IMR-90 (cell line): ENCODE measurements at regions not wholly inside any gene's neighbourhood (a gene's known extent, or its start where the extent isn't known, plus 50 kb on each side); places are given as distances from the start of the nearest gene placed in this dataset.

Experiments used
- ATAC-seq: fragments of 200-7000 bp; cut with Tn5 transposase; 2 replicates; pipeline ENCODE4 v1.9.1; 2020; ENCODE audit warnings: low read depth, mild to moderate bottlenecking, moderate library complexity
- BruUV-seq: library from RNA; stranded (reverse); fragments of 400-500 nt; replicated peaks from 2 replicates; lab custom pipeline; 2021; lab: Mats Ljungman, UMichigan
- CTCF ChIA-PET: fragments of 300-600 bp; formaldehyde crosslinking; extraction: SDS; loops from one replicate; lab custom pipeline; 2021; ENCODE audit warnings: antibody characterized with exemption; lab: Yijun Ruan, JAX
- POLR2A ChIA-PET: fragments of 300-600 bp; sonication (Branson Sonifier 250); formaldehyde crosslinking; loops from one replicate; lab custom pipeline; 2022; ENCODE audit warnings: antibody characterized with exemption; ENCODE audit not compliant: unreplicated experiment; lab: Charles Lee
- DNase-seq: peaks from one replicate; pipeline ENCODE4 v3.0.0; 2013
- H2AFZ ChIP-seq: replicated peaks from 2 replicates; pipeline ENCODE3; 2013; ENCODE audit warnings: low read length, mild to moderate bottlenecking; ENCODE audit not compliant: poor library complexity
- H2AK5ac ChIP-seq: 2 replicates; pipeline ENCODE4 v1.6.1; 2013; ENCODE audit warnings: low read depth, low read length, inconsistent platforms
- H2AK9ac ChIP-seq: replicated peaks from 2 replicates; pipeline ENCODE3; 2013; ENCODE audit warnings: mild to moderate bottlenecking, low read depth, low read length, moderate library complexity; ENCODE audit not compliant: poor library complexity
- H2BK120ac ChIP-seq: 2 replicates; pipeline ENCODE4 v1.6.1; 2013; ENCODE audit warnings: low read depth, low read length, inconsistent platforms
- H2BK15ac ChIP-seq: 3 replicates; pipeline ENCODE4 v1.6.1; 2013; ENCODE audit warnings: low read depth, low read length, inconsistent platforms
- H2BK20ac ChIP-seq: 2 replicates; pipeline ENCODE4 v1.6.1; 2013; ENCODE audit warnings: low read depth, mild to moderate bottlenecking, inconsistent platforms, low read length, moderate library complexity
- H2BK5ac ChIP-seq: 2 replicates; pipeline ENCODE4 v1.6.1; 2013; ENCODE audit warnings: mild to moderate bottlenecking, low read depth, low read length, inconsistent platforms; ENCODE audit not compliant: poor library complexity, severe bottlenecking
- H3K14ac ChIP-seq: replicated peaks from 2 replicates; pipeline ENCODE4 v1.6.1; 2013; ENCODE audit warnings: low read depth, low read length, inconsistent platforms
- H3K18ac ChIP-seq: 2 replicates; pipeline ENCODE4 v1.6.1; 2013; ENCODE audit warnings: low read depth, low read length, control low read depth
- H3K23ac ChIP-seq: 2 replicates; pipeline ENCODE4 v1.6.1; 2013; ENCODE audit warnings: low read depth, low read length, inconsistent platforms
- H3K27ac ChIP-seq: 2 replicates; pipeline ENCODE4 v1.5.1; 2013; ENCODE audit warnings: mild to moderate bottlenecking, control low read depth, low read length; ENCODE audit not compliant: insufficient read depth
- H3K27me3 ChIP-seq: 2 replicates; pipeline ENCODE4 v1.6.1; 2013; ENCODE audit warnings: low read length; ENCODE audit not compliant: control insufficient read depth, insufficient read depth
- H3K36me3 ChIP-seq: 2 replicates; pipeline ENCODE4 v1.6.1; 2013; ENCODE audit warnings: low read length, mixed read lengths; ENCODE audit not compliant: control insufficient read depth, insufficient read depth
- H3K4ac ChIP-seq: 2 replicates; pipeline ENCODE4 v1.6.1; 2013; ENCODE audit warnings: low read depth, low read length, inconsistent platforms
- H3K4me1 ChIP-seq: 2 replicates; pipeline ENCODE4 v1.6.1; 2013; ENCODE audit warnings: low read length, mixed read lengths; ENCODE audit not compliant: control insufficient read depth, insufficient read depth
- H3K4me2 ChIP-seq: 2 replicates; pipeline ENCODE4 v1.6.1; 2013; ENCODE audit warnings: low read depth, mild to moderate bottlenecking, control low read depth, low read length, moderate library complexity
- H3K4me3 ChIP-seq: 2 replicates; pipeline ENCODE4 v1.5.1; 2013; ENCODE audit warnings: low read depth, mild to moderate bottlenecking, control low read depth, low read length, moderate library complexity; ENCODE audit not compliant: insufficient read depth
- H3K56ac ChIP-seq: 2 replicates; pipeline ENCODE4 v1.6.1; 2013; ENCODE audit warnings: low read length, inconsistent platforms; ENCODE audit not compliant: insufficient read depth; ENCODE audit errors: extremely low read depth
- H3K79me1 ChIP-seq, 2 experiments: 2 replicates each; pipeline ENCODE4 v1.6.1; 2013; ENCODE audit warnings: low read length in 2 of 2, inconsistent platforms in 1 of 2, low read depth in 1 of 2
- H3K9ac ChIP-seq: 2 replicates; pipeline ENCODE4 v1.6.1; 2013; ENCODE audit warnings: low read depth, low read length, control low read depth
- H3K9me1 ChIP-seq: 2 replicates; pipeline ENCODE4 v1.6.1; 2013; ENCODE audit warnings: low read length, inconsistent platforms; ENCODE audit not compliant: insufficient read depth
- H3K9me3 ChIP-seq: 2 replicates; pipeline ENCODE4 v1.6.1; 2013; ENCODE audit warnings: low read length; ENCODE audit not compliant: control insufficient read depth, insufficient read depth
- H4K20me1 ChIP-seq: 2 replicates; pipeline ENCODE4 v1.6.1; 2013; ENCODE audit warnings: low read length, inconsistent platforms; ENCODE audit not compliant: insufficient read depth
- H4K5ac ChIP-seq: 2 replicates; pipeline ENCODE4 v1.6.1; 2013; ENCODE audit warnings: mild to moderate bottlenecking, low read depth, low read length, control low read depth
- H4K8ac ChIP-seq, 2 experiments: 2 replicates each; pipeline ENCODE4 v1.6.1; 2013; ENCODE audit warnings: low read depth in 2 of 2, low read length in 2 of 2, control low read depth in 1 of 2, inconsistent platforms in 1 of 2
- H4K91ac ChIP-seq: 2 replicates; pipeline ENCODE4 v1.6.1; 2013; ENCODE audit warnings: low read depth, low read length, inconsistent platforms; ENCODE audit not compliant: insufficient read depth
- BHLHE40 ChIP-seq: fragments of 150-350 bp; IDR thresholded peaks from 2 replicates; pipeline ENCODE4 v1.6.1; 2016; ENCODE audit warnings: mild to moderate bottlenecking, low read depth, low read length
- CEBPB ChIP-seq: IDR thresholded peaks from 2 replicates; pipeline ENCODE4 v1.6.1; 2012; ENCODE audit warnings: low read depth, low read length, improper control_type of control experiment
- CTCF ChIP-seq: conservative IDR thresholded peaks from 2 replicates; pipeline ENCODE4 v1.5.1; 2012; ENCODE audit warnings: mild to moderate bottlenecking, low read depth, low read length, improper control_type of control experiment
- ELK1 ChIP-seq: fragments of 150-350 bp; IDR thresholded peaks from 2 replicates; pipeline ENCODE4 v1.6.1; 2016; ENCODE audit warnings: low read depth, mild to moderate bottlenecking, low read length, moderate library complexity, borderline replicate concordance
- MAFK ChIP-seq: IDR thresholded peaks from 2 replicates; pipeline ENCODE4 v1.6.1; 2012; ENCODE audit warnings: low read depth, low read length, improper control_type of control experiment
- MAZ ChIP-seq: IDR thresholded peaks from 2 replicates; pipeline ENCODE4 v1.6.1; 2012; ENCODE audit warnings: low read depth, mild to moderate bottlenecking, low read length, improper control_type of control experiment, moderate library complexity, borderline replicate concordance
- MXI1 ChIP-seq: IDR thresholded peaks from 2 replicates; pipeline ENCODE4 v1.6.1; 2012; ENCODE audit warnings: low read depth, mild to moderate bottlenecking, low read length, moderate library complexity, borderline replicate concordance
- NFE2L2 ChIP-seq: fragments of 150-350 bp; IDR thresholded peaks from 2 replicates; pipeline ENCODE4 v1.6.1; 2016; ENCODE audit warnings: low read depth, mild to moderate bottlenecking, low read length
- POLR2A ChIP-seq: IDR thresholded peaks from 2 replicates; pipeline ENCODE4 v1.6.1; 2012; ENCODE audit warnings: mild to moderate bottlenecking, low read depth, low read length
- RAD21 ChIP-seq: IDR thresholded peaks from 2 replicates; pipeline ENCODE4 v1.6.1; 2012; ENCODE audit warnings: low read length, improper control_type of control experiment
- RCOR1 ChIP-seq: IDR thresholded peaks from 2 replicates; pipeline ENCODE4 v1.6.1; 2012; ENCODE audit warnings: mild to moderate bottlenecking, low read length, improper control_type of control experiment; ENCODE audit not compliant: insufficient replicate concordance
- RFX5 ChIP-seq: IDR thresholded peaks from 2 replicates; pipeline ENCODE4 v1.8.0; 2012; ENCODE audit warnings: low read depth, mild to moderate bottlenecking, low read length, moderate library complexity
- SMC3 ChIP-seq: fragments of 150-350 bp; IDR thresholded peaks from 2 replicates; pipeline ENCODE4 v1.6.1; 2016; ENCODE audit warnings: low read depth, mild to moderate bottlenecking, antibody characterized with exemption, low read length, moderate library complexity
- USF2 ChIP-seq: fragments of 150-350 bp; IDR thresholded peaks from 2 replicates; pipeline ENCODE4 v1.6.1; 2017; ENCODE audit warnings: mild to moderate bottlenecking, antibody characterized with exemption, low read length, low read depth
- dilution Hi-C: fragments of 300-500 bp; cut with HindIII; formaldehyde crosslinking; loops from one replicate; pipeline ENCODE4 v1.14.3; 2018; ENCODE audit warnings: low sequenced_read_pairs; ENCODE audit not compliant: unreplicated experiment
- in situ Hi-C: fragments of 300-500 bp; cut with MboI; formaldehyde crosslinking; loops from 3 replicates; pipeline ENCODE4 v1.14.3; 2019; ENCODE audit warnings: low sequenced_read_pairs, inconsistent platforms, mixed read lengths
- intact Hi-C: fragments of 100-400 bp; cut with micrococcal nuclease; formaldehyde crosslinking; loops from 2 replicates; pipeline ENCODE4 v1.10.0; 2022

- Histone ChIP-seq H2BK120ac (no peak overlapping the region), H4K5ac (no peak overlapping the region), H2BK5ac (no peak overlapping the region), H3K79me1 (no peaks in the 10 kb centered on the region), H4K20me1 (no peaks in the 10 kb centered on the region), H2BK15ac (no peak overlapping the region), H3K9me1 (no peaks in the 10 kb centered on the region), H2AK5ac (no peak overlapping the region), H3K14ac (no peak overlapping the region), H4K8ac (no peak overlapping the region), H3K4ac (no peak overlapping the region), H4K91ac (no peak overlapping the region), H3K23ac (no peak overlapping the region), H3K27ac (no peak overlapping the region), H3K9ac (no peak overlapping the region), H2AK9ac (no peak overlapping the region), H3K4me3 (no peak overlapping the region), H3K56ac (no peak overlapping the region), H3K18ac (no peak overlapping the region), H2BK20ac (no peak overlapping the region), H3K4me2 (no peak overlapping the region), H3K27me3 (no peaks in the 10 kb centered on the region), H3K9me3 (peaks cover 5% of the 10 kb centered on the region), H3K36me3 (no peaks in the 10 kb centered on the region), H3K4me1 (no peaks in the 10 kb centered on the region), H2AFZ (no peak overlapping the region)
- DNase-seq (no peak), ATAC-seq (no peak)
- TF ChIP-seq RCOR1 (no peak), USF2 (no peak), RFX5 (no peak), BHLHE40 (no peak), ELK1 (no peak), MAFK (no peak), POLR2A (no peak), SMC3 (no peak), CEBPB (no peak), NFE2L2 (no peak), RAD21 (no peak), MXI1 (no peak), MAZ (no peak), CTCF (no peak)
- intact Hi-C loops (no loop called here), in situ Hi-C loops (no loop called here), dilution Hi-C loops (no loop called here)
- no TSS peak for BruUV-seq
- POLR2A ChIA-PET: no interaction called here
- CTCF ChIA-PET: no interaction called here
Measured at GRCh38 chr5:130528474-130528873, 624.2 kb downstream of the CHSY3 start.
